ENCODE measurements at regions not wholly inside any gene's neighbourhood (a gene's known extent, or its start where the extent isn't known, plus 50 kb on each side); places are given as distances from the start of the nearest gene placed in this dataset.

DNA sequence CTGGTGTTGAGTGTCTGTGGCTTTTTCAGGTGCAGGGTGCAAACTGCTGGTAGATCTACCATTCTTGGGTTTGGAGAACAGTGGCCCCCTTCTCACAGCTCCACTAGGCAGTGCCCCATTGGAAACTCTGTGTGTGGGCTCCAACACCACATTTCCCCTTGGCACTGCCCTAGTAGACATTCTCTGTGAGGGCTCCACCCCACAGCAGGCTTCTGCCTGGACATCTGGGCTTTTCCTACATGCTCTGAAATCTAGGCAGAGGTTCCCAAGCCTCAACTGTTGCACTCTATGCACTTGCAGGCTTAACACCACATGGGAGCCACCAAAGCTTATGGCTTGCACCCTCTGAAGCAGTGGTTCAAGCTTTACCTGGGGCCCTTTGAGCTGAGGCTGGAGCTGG lies 80.9 kb downstream of the BARX1 start:
- in situ Hi-C loops (cut with MboI): no loop called here
- POLR2A ChIA-PET: no interaction called here

More for the DNA sequence above, 80.9 kb downstream of the BARX1 start:
- no TSS peak for BruUV-seq (replicated peaks)
- H2AFZ ChIP-seq (ENCODE audit: control insufficient read depth, low read depth, low read length): no peak overlapping the region
- no peak for TF ChIP-seq RUNX3 (IDR thresholded peaks at IDR 0.05; ENCODE audit: low read length)
- no peak for TF ChIP-seq SRF (IDR thresholded peaks at IDR 0.05; ENCODE audit: low read depth in 2 of 2, low read length in 2 of 2)
- no peak for TF ChIP-seq PAX5 (IDR thresholded peaks at IDR 0.05; ENCODE audit: borderline replicate concordance, low read depth, low read length)
- TF ChIP-seq, protein P1, sequence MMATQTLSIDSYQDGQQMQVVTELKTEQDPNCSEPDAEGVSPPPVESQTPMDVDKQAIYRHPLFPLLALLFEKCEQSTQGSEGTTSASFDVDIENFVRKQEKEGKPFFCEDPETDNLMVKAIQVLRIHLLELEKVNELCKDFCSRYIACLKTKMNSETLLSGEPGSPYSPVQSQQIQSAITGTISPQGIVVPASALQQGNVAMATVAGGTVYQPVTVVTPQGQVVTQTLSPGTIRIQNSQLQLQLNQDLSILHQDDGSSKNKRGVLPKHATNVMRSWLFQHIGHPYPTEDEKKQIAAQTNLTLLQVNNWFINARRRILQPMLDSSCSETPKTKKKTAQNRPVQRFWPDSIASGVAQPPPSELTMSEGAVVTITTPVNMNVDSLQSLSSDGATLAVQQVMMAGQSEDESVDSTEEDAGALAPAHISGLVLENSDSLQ (IDR thresholded peaks at IDR 0.05): no peak
- no peak for TF ChIP-seq MEF2B (IDR thresholded peaks at IDR 0.05; ENCODE audit: partially characterized antibody, poor library complexity, severe bottlenecking)
- no peak for TF ChIP-seq ZNF207 (IDR thresholded peaks at IDR 0.05; ENCODE audit: borderline replicate concordance)
- no peak for TF ChIP-seq RFX5 (IDR thresholded peaks at IDR 0.05; ENCODE audit: low read depth, low read length)
- TF ChIP-seq SMAD5 (IDR thresholded peaks at IDR 0.05; ENCODE audit: low read depth): no peak
- no peak for TF ChIP-seq SIN3A (IDR thresholded peaks at IDR 0.05; ENCODE audit: low read depth, low read length)
- no peak for TF ChIP-seq EED (IDR thresholded peaks at IDR 0.05; ENCODE audit: low read depth)
- no peak for TF ChIP-seq POU2F2 (IDR thresholded peaks at IDR 0.05; ENCODE audit: borderline replicate concordance, low read depth, low read length)
- TF ChIP-seq, protein P2, sequence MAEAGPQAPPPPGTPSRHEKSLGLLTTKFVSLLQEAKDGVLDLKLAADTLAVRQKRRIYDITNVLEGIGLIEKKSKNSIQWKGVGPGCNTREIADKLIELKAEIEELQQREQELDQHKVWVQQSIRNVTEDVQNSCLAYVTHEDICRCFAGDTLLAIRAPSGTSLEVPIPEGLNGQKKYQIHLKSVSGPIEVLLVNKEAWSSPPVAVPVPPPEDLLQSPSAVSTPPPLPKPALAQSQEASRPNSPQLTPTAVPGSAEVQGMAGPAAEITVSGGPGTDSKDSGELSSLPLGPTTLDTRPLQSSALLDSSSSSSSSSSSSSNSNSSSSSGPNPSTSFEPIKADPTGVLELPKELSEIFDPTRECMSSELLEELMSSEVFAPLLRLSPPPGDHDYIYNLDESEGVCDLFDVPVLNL (IDR thresholded peaks at IDR 0.05; ENCODE audit: low read depth, low read length): no peak
- TF ChIP-seq SPI1 (IDR thresholded peaks at IDR 0.05; ENCODE audit: borderline replicate concordance, insufficient read depth, low read depth, low read length): no peak
- TF ChIP-seq, protein P3, sequence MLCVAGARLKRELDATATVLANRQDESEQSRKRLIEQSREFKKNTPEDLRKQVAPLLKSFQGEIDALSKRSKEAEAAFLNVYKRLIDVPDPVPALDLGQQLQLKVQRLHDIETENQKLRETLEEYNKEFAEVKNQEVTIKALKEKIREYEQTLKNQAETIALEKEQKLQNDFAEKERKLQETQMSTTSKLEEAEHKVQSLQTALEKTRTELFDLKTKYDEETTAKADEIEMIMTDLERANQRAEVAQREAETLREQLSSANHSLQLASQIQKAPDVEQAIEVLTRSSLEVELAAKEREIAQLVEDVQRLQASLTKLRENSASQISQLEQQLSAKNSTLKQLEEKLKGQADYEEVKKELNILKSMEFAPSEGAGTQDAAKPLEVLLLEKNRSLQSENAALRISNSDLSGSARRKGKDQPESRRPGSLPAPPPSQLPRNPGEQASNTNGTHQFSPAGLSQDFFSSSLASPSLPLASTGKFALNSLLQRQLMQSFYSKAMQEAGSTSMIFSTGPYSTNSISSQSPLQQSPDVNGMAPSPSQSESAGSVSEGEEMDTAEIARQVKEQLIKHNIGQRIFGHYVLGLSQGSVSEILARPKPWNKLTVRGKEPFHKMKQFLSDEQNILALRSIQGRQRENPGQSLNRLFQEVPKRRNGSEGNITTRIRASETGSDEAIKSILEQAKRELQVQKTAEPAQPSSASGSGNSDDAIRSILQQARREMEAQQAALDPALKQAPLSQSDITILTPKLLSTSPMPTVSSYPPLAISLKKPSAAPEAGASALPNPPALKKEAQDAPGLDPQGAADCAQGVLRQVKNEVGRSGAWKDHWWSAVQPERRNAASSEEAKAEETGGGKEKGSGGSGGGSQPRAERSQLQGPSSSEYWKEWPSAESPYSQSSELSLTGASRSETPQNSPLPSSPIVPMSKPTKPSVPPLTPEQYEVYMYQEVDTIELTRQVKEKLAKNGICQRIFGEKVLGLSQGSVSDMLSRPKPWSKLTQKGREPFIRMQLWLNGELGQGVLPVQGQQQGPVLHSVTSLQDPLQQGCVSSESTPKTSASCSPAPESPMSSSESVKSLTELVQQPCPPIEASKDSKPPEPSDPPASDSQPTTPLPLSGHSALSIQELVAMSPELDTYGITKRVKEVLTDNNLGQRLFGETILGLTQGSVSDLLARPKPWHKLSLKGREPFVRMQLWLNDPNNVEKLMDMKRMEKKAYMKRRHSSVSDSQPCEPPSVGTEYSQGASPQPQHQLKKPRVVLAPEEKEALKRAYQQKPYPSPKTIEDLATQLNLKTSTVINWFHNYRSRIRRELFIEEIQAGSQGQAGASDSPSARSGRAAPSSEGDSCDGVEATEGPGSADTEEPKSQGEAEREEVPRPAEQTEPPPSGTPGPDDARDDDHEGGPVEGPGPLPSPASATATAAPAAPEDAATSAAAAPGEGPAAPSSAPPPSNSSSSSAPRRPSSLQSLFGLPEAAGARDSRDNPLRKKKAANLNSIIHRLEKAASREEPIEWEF (IDR thresholded peaks at IDR 0.05; ENCODE audit: insufficient replicate concordance, low read depth, low read length): no peak
- no peak for TF ChIP-seq EP300 (IDR thresholded peaks at IDR 0.05; ENCODE audit: borderline replicate concordance in 1 of 2, control insufficient read depth in 1 of 2, low read depth in 2 of 2, low read length in 2 of 2)
- TF ChIP-seq TBL1XR1 (IDR thresholded peaks at IDR 0.05; ENCODE audit: low read depth, low read length): no peak
- TF ChIP-seq CBX5 (IDR thresholded peaks at IDR 0.05; ENCODE audit: low read depth): no peak
- TF ChIP-seq, protein P4, sequence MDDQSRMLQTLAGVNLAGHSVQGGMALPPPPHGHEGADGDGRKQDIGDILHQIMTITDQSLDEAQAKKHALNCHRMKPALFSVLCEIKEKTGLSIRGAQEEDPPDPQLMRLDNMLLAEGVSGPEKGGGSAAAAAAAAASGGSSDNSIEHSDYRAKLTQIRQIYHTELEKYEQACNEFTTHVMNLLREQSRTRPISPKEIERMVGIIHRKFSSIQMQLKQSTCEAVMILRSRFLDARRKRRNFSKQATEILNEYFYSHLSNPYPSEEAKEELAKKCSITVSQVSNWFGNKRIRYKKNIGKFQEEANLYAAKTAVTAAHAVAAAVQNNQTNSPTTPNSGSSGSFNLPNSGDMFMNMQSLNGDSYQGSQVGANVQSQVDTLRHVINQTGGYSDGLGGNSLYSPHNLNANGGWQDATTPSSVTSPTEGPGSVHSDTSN (IDR thresholded peaks at IDR 0.05; ENCODE audit: insufficient replicate concordance, low read depth, low read length): no peak
- H3K79me2 ChIP-seq (ENCODE audit: control insufficient read depth, insufficient read depth, low read length): no peaks in the 10 kb centered on the region
- no peaks in the 10 kb centered on the region for H4K20me1 ChIP-seq (ENCODE audit: control insufficient read depth, insufficient read depth)
- ATAC-seq: no peak
- intact Hi-C loops (cut with micrococcal nuclease; ENCODE audit: unreplicated experiment): no loop called here
- H3K27ac ChIP-seq (ENCODE audit: control insufficient read depth, insufficient read depth): no peak overlapping the region
- H3K4me3 ChIP-seq: no peak overlapping the region
- no peak for DNase-seq (ENCODE audit: low read depth, low spot score)
- no peak overlapping the region for H3K9ac ChIP-seq (ENCODE audit: control insufficient read depth, insufficient read depth, low read length)
- ChIA-PET RAD21 (ENCODE audit: unreplicated experiment) (no interaction called here), CTCF (no interaction called here), SMC1A (ENCODE audit: uncharacterized antibody, unreplicated experiment) (no interaction called here)
- no peak overlapping the region for H3K4me2 ChIP-seq (ENCODE audit: control insufficient read depth, insufficient read depth)
- H3K27me3 ChIP-seq (replicated peaks in 1 of 2; ENCODE audit: control insufficient read depth in 2 of 2, insufficient read depth in 2 of 2, low read length in 1 of 2): no peaks in the 10 kb centered on the region
- H3K4me1 ChIP-seq (ENCODE audit: control insufficient read depth, insufficient read depth, low read length): no peaks in the 10 kb centered on the region
- no peaks in the 10 kb centered on the region for H3K36me3 ChIP-seq (ENCODE audit: control insufficient read depth in 2 of 2, insufficient read depth in 2 of 2, low read length in 1 of 2)
- no peak for FAIRE-seq
- peaks cover 5% of the 10 kb centered on the region; the same call in 1 of the 3 replicates for H3K9me3 ChIP-seq (replicated peaks; ENCODE audit: control insufficient read depth, insufficient read depth, low read length)
